ENCODE measurements at regions not wholly inside any gene's neighbourhood (a gene's known extent, or its start where the extent isn't known, plus 50 kb on each side); places are given as distances from the start of the nearest gene placed in this dataset.

- Histone ChIP-seq H3K36me3 (ENCODE audit: control insufficient read depth in 2 of 2, insufficient read depth in 2 of 2, low read length in 2 of 2) (no peaks in the 10 kb centered on the region), H3K9me3 (ENCODE audit: control insufficient read depth in 2 of 2, low read length in 2 of 2) (no peaks in the 10 kb centered on the region), H3K27ac (ENCODE audit: low read depth in 2 of 2, low read length in 2 of 2) (no peak overlapping the region), H3K27me3 (ENCODE audit: control insufficient read depth in 2 of 2, insufficient read depth in 2 of 2, low read length in 2 of 2) (no peaks in the 10 kb centered on the region), H3K9ac (ENCODE audit: low read depth in 1 of 2, low read length in 2 of 2) (no peak overlapping the region), H3K4me3 (ENCODE audit: low read length in 2 of 2) (no peak overlapping the region), H3K4me1 (ENCODE audit: control insufficient read depth in 2 of 2, insufficient read depth in 2 of 2, low read length in 2 of 2) (no peaks in the 10 kb centered on the region)
These were observed 85.6 kb downstream of the SOX9 start for GRCh38 chr17:72206376-72206775.

- no peaks in the 10 kb centered on the region for H3K4me1 ChIP-seq (ENCODE audit: control insufficient read depth in 2 of 2, insufficient read depth in 2 of 2, low read length in 2 of 2)
- no peaks in the 10 kb centered on the region for H3K27me3 ChIP-seq (ENCODE audit: control insufficient read depth in 2 of 2, insufficient read depth in 2 of 2, low read length in 2 of 2)
- H3K9ac ChIP-seq (ENCODE audit: low read depth in 1 of 2, low read length in 2 of 2) = no peak overlapping the region
- no peak overlapping the region for H3K27ac ChIP-seq (ENCODE audit: low read depth in 2 of 2, low read length in 2 of 2)
- H3K9me3 ChIP-seq (ENCODE audit: control insufficient read depth in 2 of 2, low read length in 2 of 2) = no peaks in the 10 kb centered on the region
- H3K4me3 ChIP-seq (ENCODE audit: low read length in 2 of 2) = no peak overlapping the region
- H3K36me3 ChIP-seq (ENCODE audit: control insufficient read depth in 2 of 2, insufficient read depth in 2 of 2, low read length in 2 of 2) = no peaks in the 10 kb centered on the region
These were observed 88.0 kb downstream of the SOX9 start for GRCh38 chr17:72208832-72209231.

GRCh38 chr17:72212041-72212440 lies 91.2 kb downstream of the SOX9 start:
- no peak overlapping the region for H3K4me3 ChIP-seq (ENCODE audit: low read length in 2 of 2)
- H3K27ac ChIP-seq (ENCODE audit: low read depth in 2 of 2, low read length in 2 of 2) = no peak overlapping the region
- H3K4me1 ChIP-seq (ENCODE audit: control insufficient read depth in 2 of 2, insufficient read depth in 2 of 2, low read length in 2 of 2) = no peaks in the 10 kb centered on the region
- H3K27me3 ChIP-seq (ENCODE audit: control insufficient read depth in 2 of 2, insufficient read depth in 2 of 2, low read length in 2 of 2) = no peaks in the 10 kb centered on the region
- no peaks in the 10 kb centered on the region for H3K9me3 ChIP-seq (ENCODE audit: control insufficient read depth in 2 of 2, low read length in 2 of 2)
- no peaks in the 10 kb centered on the region for H3K36me3 ChIP-seq (ENCODE audit: control insufficient read depth in 2 of 2, insufficient read depth in 2 of 2, low read length in 2 of 2)
- H3K9ac ChIP-seq (ENCODE audit: low read depth in 1 of 2, low read length in 2 of 2) = no peak overlapping the region

GRCh38 chr17:72215490-72215889 lies 94.7 kb downstream of the SOX9 start:
- H3K4me1 ChIP-seq (ENCODE audit: control insufficient read depth in 2 of 2, insufficient read depth in 2 of 2, low read length in 2 of 2) = no peaks in the 10 kb centered on the region
- peaks cover 2 to 3% of the 10 kb centered on the region in 2 donors for H3K27me3 ChIP-seq (ENCODE audit: control insufficient read depth in 2 of 2, insufficient read depth in 2 of 2, low read length in 2 of 2)
- no peak overlapping the region for H3K27ac ChIP-seq (ENCODE audit: low read depth in 2 of 2, low read length in 2 of 2)
- H3K4me3 ChIP-seq (ENCODE audit: low read length in 2 of 2) = no peak overlapping the region
- no peaks in the 10 kb centered on the region for H3K9me3 ChIP-seq (ENCODE audit: control insufficient read depth in 2 of 2, low read length in 2 of 2)
- no peaks in the 10 kb centered on the region for H3K36me3 ChIP-seq (ENCODE audit: control insufficient read depth in 2 of 2, insufficient read depth in 2 of 2, low read length in 2 of 2)
- H3K9ac ChIP-seq (ENCODE audit: low read depth in 1 of 2, low read length in 2 of 2) = no peak overlapping the region

GRCh38 chr17:72215928-72216327 lies 95.1 kb downstream of the SOX9 start:
- Histone ChIP-seq H3K4me1 (ENCODE audit: control insufficient read depth in 2 of 2, insufficient read depth in 2 of 2, low read length in 2 of 2) (no peaks in the 10 kb centered on the region), H3K9me3 (ENCODE audit: control insufficient read depth in 2 of 2, low read length in 2 of 2) (no peaks in the 10 kb centered on the region), H3K4me3 (ENCODE audit: low read length in 2 of 2) (no peak overlapping the region), H3K9ac (ENCODE audit: low read depth in 1 of 2, low read length in 2 of 2) (no peak overlapping the region), H3K36me3 (ENCODE audit: control insufficient read depth in 2 of 2, insufficient read depth in 2 of 2, low read length in 2 of 2) (no peaks in the 10 kb centered on the region), H3K27ac (ENCODE audit: low read depth in 2 of 2, low read length in 2 of 2) (no peak overlapping the region), H3K27me3 (ENCODE audit: control insufficient read depth in 2 of 2, insufficient read depth in 2 of 2, low read length in 2 of 2) (peaks cover 2 to 3% of the 10 kb centered on the region in 2 donors)

GRCh38 chr17:72219137-72219823 lies 98.5 kb downstream of the SOX9 start:
- Histone ChIP-seq H3K9me3 (ENCODE audit: control insufficient read depth in 2 of 2, low read length in 2 of 2) (no peaks in the 10 kb centered on the region), H3K27me3 (ENCODE audit: control insufficient read depth in 2 of 2, insufficient read depth in 2 of 2, low read length in 2 of 2) (peaks cover 2 to 3% of the 10 kb centered on the region in 2 donors), H3K4me1 (ENCODE audit: control insufficient read depth in 2 of 2, insufficient read depth in 2 of 2, low read length in 2 of 2) (peaks cover 3 to 9% of the 10 kb centered on the region in 2 donors), H3K9ac (ENCODE audit: low read depth in 1 of 2, low read length in 2 of 2) (no peak overlapping the region), H3K4me3 (ENCODE audit: low read length in 2 of 2) (no peak overlapping the region), H3K27ac (ENCODE audit: low read depth in 2 of 2, low read length in 2 of 2) (no peak overlapping the region), H3K36me3 (ENCODE audit: control insufficient read depth in 2 of 2, insufficient read depth in 2 of 2, low read length in 2 of 2) (no peaks in the 10 kb centered on the region)

- Histone ChIP-seq H3K9ac (ENCODE audit: low read depth in 1 of 2, low read length in 2 of 2) (no peak overlapping the region), H3K36me3 (ENCODE audit: control insufficient read depth in 2 of 2, insufficient read depth in 2 of 2, low read length in 2 of 2) (no peaks in the 10 kb centered on the region), H3K4me3 (ENCODE audit: low read length in 2 of 2) (no peak overlapping the region), H3K4me1 (ENCODE audit: control insufficient read depth in 2 of 2, insufficient read depth in 2 of 2, low read length in 2 of 2) (peaks cover 3 to 9% of the 10 kb centered on the region in 2 donors), H3K27ac (ENCODE audit: low read depth in 2 of 2, low read length in 2 of 2) (no peak overlapping the region), H3K9me3 (ENCODE audit: control insufficient read depth in 2 of 2, low read length in 2 of 2) (no peaks in the 10 kb centered on the region), H3K27me3 (ENCODE audit: control insufficient read depth in 2 of 2, insufficient read depth in 2 of 2, low read length in 2 of 2) (peaks cover 2 to 3% of the 10 kb centered on the region in 2 donors)
These were observed 99.1 kb downstream of the SOX9 start for GRCh38 chr17:72219824-72220493.

- peaks cover 2 to 3% of the 10 kb centered on the region in 2 donors for H3K27me3 ChIP-seq (ENCODE audit: control insufficient read depth in 2 of 2, insufficient read depth in 2 of 2, low read length in 2 of 2)
- peaks cover 3 to 9% of the 10 kb centered on the region in 2 donors for H3K4me1 ChIP-seq (ENCODE audit: control insufficient read depth in 2 of 2, insufficient read depth in 2 of 2, low read length in 2 of 2)
- no peak overlapping the region for H3K4me3 ChIP-seq (ENCODE audit: low read length in 2 of 2)
- H3K9ac ChIP-seq (ENCODE audit: low read depth in 1 of 2, low read length in 2 of 2) = no peak overlapping the region
- H3K36me3 ChIP-seq (ENCODE audit: control insufficient read depth in 2 of 2, insufficient read depth in 2 of 2, low read length in 2 of 2) = no peaks in the 10 kb centered on the region
- H3K9me3 ChIP-seq (ENCODE audit: control insufficient read depth in 2 of 2, low read length in 2 of 2) = no peaks in the 10 kb centered on the region
- H3K27ac ChIP-seq (ENCODE audit: low read depth in 2 of 2, low read length in 2 of 2) = peak overlapping the region; percentile 65 to 66
These were observed 102.0 kb downstream of the SOX9 start for GRCh38 chr17:72222661-72223380.

GRCh38 chr17:72223866-72224291 lies 103.1 kb downstream of the SOX9 start:
- Histone ChIP-seq H3K9ac (ENCODE audit: low read depth in 1 of 2, low read length in 2 of 2) (no peak overlapping the region), H3K27ac (ENCODE audit: low read depth in 2 of 2, low read length in 2 of 2) (no peak overlapping the region), H3K27me3 (ENCODE audit: control insufficient read depth in 2 of 2, insufficient read depth in 2 of 2, low read length in 2 of 2) (peaks cover 2 to 3% of the 10 kb centered on the region in 2 donors), H3K4me1 (ENCODE audit: control insufficient read depth in 2 of 2, insufficient read depth in 2 of 2, low read length in 2 of 2) (peaks cover 3 to 9% of the 10 kb centered on the region in 2 donors), H3K4me3 (ENCODE audit: low read length in 2 of 2) (no peak overlapping the region), H3K9me3 (ENCODE audit: control insufficient read depth in 2 of 2, low read length in 2 of 2) (no peaks in the 10 kb centered on the region), H3K36me3 (ENCODE audit: control insufficient read depth in 2 of 2, insufficient read depth in 2 of 2, low read length in 2 of 2) (no peaks in the 10 kb centered on the region)

- Histone ChIP-seq H3K4me3 (ENCODE audit: low read length in 2 of 2) (no peak overlapping the region), H3K4me1 (ENCODE audit: control insufficient read depth in 2 of 2, insufficient read depth in 2 of 2, low read length in 2 of 2) (peaks cover 3 to 9% of the 10 kb centered on the region in 2 donors), H3K36me3 (ENCODE audit: control insufficient read depth in 2 of 2, insufficient read depth in 2 of 2, low read length in 2 of 2) (no peaks in the 10 kb centered on the region), H3K27ac (ENCODE audit: low read depth in 2 of 2, low read length in 2 of 2) (no peak overlapping the region), H3K27me3 (ENCODE audit: control insufficient read depth in 2 of 2, insufficient read depth in 2 of 2, low read length in 2 of 2) (no peaks in the 10 kb centered on the region), H3K9ac (ENCODE audit: low read depth in 1 of 2, low read length in 2 of 2) (no peak overlapping the region), H3K9me3 (ENCODE audit: control insufficient read depth in 2 of 2, low read length in 2 of 2) (no peaks in the 10 kb centered on the region)
These were observed 105.5 kb downstream of the SOX9 start for GRCh38 chr17:72226322-72226721.

Measured in mucosa of rectum (tissue), 2 donors.